GM12878 (cell line): ENCODE measurements at regions not wholly inside any gene's neighbourhood (a gene's known extent, or its start where the extent isn't known, plus 50 kb on each side); places are given as distances from the start of the nearest gene placed in this dataset.

Experiments used
- ATAC-seq: fragments of 200-7000 bp; cut with Tn5 transposase; 3 replicates; pipeline ENCODE4 v1.9.1; 2020; ENCODE audit warnings: mild to moderate bottlenecking, moderate library complexity
- BruUV-seq: library from RNA; stranded (reverse); fragments of 400-500 nt; replicated peaks from 2 replicates; lab custom pipeline; 2021; lab: Mats Ljungman, UMichigan
- CTCF ChIA-PET: fragments of 300-600 bp; sonication (Branson Sonifier 250); formaldehyde crosslinking; extraction: SDS; loops from one replicate; lab custom pipeline; 2021; ENCODE audit warnings: inconsistent platforms; lab: Yijun Ruan, JAX
- POLR2A ChIA-PET: fragments of 350-600 bp; formaldehyde crosslinking; extraction: SDS; loops from one replicate; lab custom pipeline; 2021; ENCODE audit warnings: inconsistent platforms; lab: Charles Lee
- RAD21 ChIA-PET: fragments of 300-600 bp; sonication (Branson Sonifier 250); formaldehyde crosslinking; loops from one replicate; lab custom pipeline; 2023; ENCODE audit warnings: antibody characterized with exemption; ENCODE audit not compliant: unreplicated experiment; lab: Charles Lee
- SMC1A ChIA-PET: fragments of 300-600 bp; sonication (Branson Sonifier 250); formaldehyde crosslinking; loops from one replicate; lab custom pipeline; 2023; ENCODE audit not compliant: unreplicated experiment, uncharacterized antibody; lab: Charles Lee
- DNase-seq: peaks from one replicate; pipeline ENCODE4 v3.0.0-alpha.2; 2011; ENCODE audit warnings: low read depth, low spot score
- FAIRE-seq: peaks from 3 replicates; lab custom pipeline; 2011; peaks lifted over from hg19 to GRCh38; lab: Jason Lieb, UNC
- H2AFZ ChIP-seq: 2 replicates; pipeline ENCODE4 v1.6.0; 2011; ENCODE audit warnings: low read depth, low read length, control low read depth; ENCODE audit not compliant: control insufficient read depth
- H3K27ac ChIP-seq: 2 replicates; pipeline ENCODE4 v1.5.1; 2011; ENCODE audit warnings: control low read depth; ENCODE audit not compliant: control insufficient read depth, insufficient read depth
- H3K27me3 ChIP-seq, 2 experiments: replicated peaks in 1 of 2; 2 replicates each; pipeline versions ENCODE4 v1.6.0 to v1.6.1; 2011; ENCODE audit warnings: low read length in 1 of 2; ENCODE audit not compliant: control insufficient read depth in 2 of 2, insufficient read depth in 2 of 2
- H3K36me3 ChIP-seq, 2 experiments: 2 replicates each; pipeline ENCODE4 v1.5.1; 2011; ENCODE audit warnings: low read length in 1 of 2; ENCODE audit not compliant: control insufficient read depth in 2 of 2, insufficient read depth in 2 of 2
- H3K4me1 ChIP-seq: 2 replicates; pipeline ENCODE4 v1.6.1; 2011; ENCODE audit warnings: mild to moderate bottlenecking, low read length, moderate library complexity, mixed read lengths; ENCODE audit not compliant: control insufficient read depth, insufficient read depth
- H3K4me2 ChIP-seq: 2 replicates; pipeline ENCODE4 v1.6.0; 2011; ENCODE audit warnings: control low read depth; ENCODE audit not compliant: control insufficient read depth, insufficient read depth
- H3K4me3 ChIP-seq: fragments of 200-600 bp; sonication (generic); 2 replicates; pipeline ENCODE4 v1.5.1; 2016
- H3K79me2 ChIP-seq: 2 replicates; pipeline ENCODE4 v1.6.0; 2011; ENCODE audit warnings: low read length; ENCODE audit not compliant: control insufficient read depth, insufficient read depth
- H3K9ac ChIP-seq: 2 replicates; pipeline ENCODE4 v1.8.0; 2011; ENCODE audit warnings: low read length, control low read depth, mixed read lengths; ENCODE audit not compliant: control insufficient read depth, insufficient read depth
- H3K9me3 ChIP-seq: replicated peaks from 3 replicates; pipeline ENCODE4 v1.5.1; 2011; ENCODE audit warnings: mild to moderate bottlenecking, low read length; ENCODE audit not compliant: control insufficient read depth, insufficient read depth
- H4K20me1 ChIP-seq: 2 replicates; pipeline ENCODE4 v1.6.0; 2011; ENCODE audit not compliant: control insufficient read depth, insufficient read depth
- CREB1 ChIP-seq: IDR thresholded peaks from 2 replicates; pipeline ENCODE4 v1.6.1; 2012; ENCODE audit warnings: low read depth, mild to moderate bottlenecking, inconsistent platforms
- CREM ChIP-seq: IDR thresholded peaks from 2 replicates; pipeline ENCODE4 v1.6.1; 2014; ENCODE audit warnings: antibody characterized with exemption, low read depth
- DPF2 ChIP-seq: fragments of 450-650 bp; IDR thresholded peaks from 2 replicates; pipeline ENCODE4 v1.6.1; 2017; ENCODE audit warnings: mild to moderate bottlenecking
- EED ChIP-seq: sonication (generic); IDR thresholded peaks from 2 replicates; pipeline ENCODE4 v1.6.1; 2016; ENCODE audit warnings: antibody characterized with exemption, low read depth
- EP300 ChIP-seq, 2 experiments: fragments of 150-350 bp in 1 of 2; IDR thresholded peaks; 2 replicates each; pipeline ENCODE4 v1.6.1; 2011 to 2012; ENCODE audit warnings: low read depth in 2 of 2, low read length in 2 of 2, borderline replicate concordance in 1 of 2, improper control_type of control experiment in 1 of 2, inconsistent platforms in 1 of 2; ENCODE audit not compliant: control insufficient read depth in 1 of 2
- IRF3 ChIP-seq: fragments of 450-650 bp; IDR thresholded peaks from 2 replicates; pipeline ENCODE4 v1.6.1; 2014; ENCODE audit warnings: mild to moderate bottlenecking
- LARP7 ChIP-seq: fragments of 450-650 bp; IDR thresholded peaks from 2 replicates; pipeline ENCODE4 v1.6.1; 2017; ENCODE audit warnings: mild to moderate bottlenecking
- PAX8 ChIP-seq: fragments of 450-650 bp; IDR thresholded peaks from 2 replicates; pipeline ENCODE4 v1.6.1; 2017; ENCODE audit warnings: mild to moderate bottlenecking, moderate library complexity
- PKNOX1 ChIP-seq: fragments of 450-650 bp; IDR thresholded peaks from 2 replicates; pipeline ENCODE4 v1.6.1; 2016; ENCODE audit warnings: mild to moderate bottlenecking
- POLR2AphosphoS5 ChIP-seq: IDR thresholded peaks from 2 replicates; pipeline ENCODE4 v1.6.1; 2011; ENCODE audit warnings: mild to moderate bottlenecking, low read length, inconsistent platforms
- REST ChIP-seq: IDR thresholded peaks from 2 replicates; pipeline ENCODE4 v1.6.1; 2012; ENCODE audit warnings: mild to moderate bottlenecking, low read depth, low read length
- SMAD1 ChIP-seq: fragments of 450-650 bp; IDR thresholded peaks from 2 replicates; pipeline ENCODE4 v1.6.1; 2018; ENCODE audit warnings: mild to moderate bottlenecking, low read depth; ENCODE audit not compliant: partially characterized antibody
- SMAD5 ChIP-seq: IDR thresholded peaks from 2 replicates; pipeline ENCODE4 v1.6.1; 2016; ENCODE audit warnings: antibody characterized with exemption, low read depth
- SPI1 ChIP-seq: IDR thresholded peaks from 2 replicates; pipeline ENCODE4 v1.6.1; 2011; ENCODE audit warnings: low read depth, mild to moderate bottlenecking, low read length, moderate library complexity, borderline replicate concordance; ENCODE audit not compliant: insufficient read depth
- SREBF2 ChIP-seq: IDR thresholded peaks from 2 replicates; pipeline ENCODE4 v1.6.1; 2012; ENCODE audit warnings: mild to moderate bottlenecking, low read length
- ZBTB40 ChIP-seq: fragments of 450-650 bp; IDR thresholded peaks from 2 replicates; pipeline ENCODE4 v1.6.1; 2016; ENCODE audit warnings: mild to moderate bottlenecking, moderate library complexity, borderline replicate concordance
- ZNF274 ChIP-seq: IDR thresholded peaks from one replicate; pipeline ENCODE4 v1.8.0; 2011; ENCODE audit not compliant: insufficient read length, insufficient read depth
- whole genome bisulfite sequencing: methylation state at CpG from one replicate; pipeline ENCODE4 v1.1.6; 2016; ENCODE audit warnings: low lambda C conversion rate; ENCODE audit not compliant: insufficient replicate concordance, insufficient coverage; ENCODE audit errors: missing lambda C conversion rate; 5-methylcytosine and 5-hydroxymethylcytosine counted together
- in situ Hi-C: fragments of 300-500 bp; cut with MboI; formaldehyde crosslinking; loops from 9 replicates; pipeline ENCODE4 v1.14.3; 2018; ENCODE audit warnings: mixed read lengths
- intact Hi-C: fragments of 100-400 bp; cut with micrococcal nuclease; formaldehyde crosslinking; loops from one replicate; pipeline ENCODE4 v1.14.2; 2022; ENCODE audit not compliant: unreplicated experiment

- H3K79me2 ChIP-seq, result no peaks in the 10 kb centered on the region
- FAIRE-seq (no peak), ATAC-seq (no peak), DNase-seq (no peak)
- in situ Hi-C loops, result no loop called here
- RAD21 ChIA-PET, result no interaction called here
- no peak overlapping the region for H3K9ac ChIP-seq
- no peak overlapping the region for H3K27ac ChIP-seq
- no peak overlapping the region for H3K4me3 ChIP-seq
- H3K4me2 ChIP-seq, result no peak overlapping the region
- H2AFZ ChIP-seq, result no peak overlapping the region
- H3K27me3 ChIP-seq, result no peaks in the 10 kb centered on the region
- 66% methylated on average over 10 of the region's 10 CpGs for WGBS
- no peaks in the 10 kb centered on the region for H4K20me1 ChIP-seq
- BruUV-seq, result no TSS peak
- H3K4me1 ChIP-seq, result no peaks in the 10 kb centered on the region
- no peaks in the 10 kb centered on the region for H3K9me3 ChIP-seq
- CTCF ChIA-PET, result no interaction called here
- SMC1A ChIA-PET, result no interaction called here
- no peaks in the 10 kb centered on the region for H3K36me3 ChIP-seq
- POLR2A ChIA-PET, result no interaction called here
- intact Hi-C loops, result no loop called here
- TF ChIP-seq IRF3, result no peak
- no peak for TF ChIP-seq SMAD5
- TF ChIP-seq ZBTB40, result no peak
- no peak for TF ChIP-seq CREB1
- TF ChIP-seq REST, result no peak
- no peak for TF ChIP-seq EED
- TF ChIP-seq PKNOX1, result no peak
- TF ChIP-seq ZNF274, result no peak
- no peak for TF ChIP-seq DPF2
- TF ChIP-seq SREBF2, result no peak
- no peak for TF ChIP-seq SPI1
- TF ChIP-seq CREM, result no peak
- no peak for TF ChIP-seq LARP7
- TF ChIP-seq PAX8, result no peak
- no peak for TF ChIP-seq EP300 (IDR thresholded peaks at IDR 0.05; ENCODE audit: borderline replicate concordance in 1 of 2, control insufficient read depth in 1 of 2, low read depth in 2 of 2, low read length in 2 of 2)
- TF ChIP-seq SMAD1, result no peak
- no peak for TF ChIP-seq POLR2AphosphoS5
Measured at GRCh38 chr16:55118701-55119260, 188.1 kb downstream of the IRX5 start.
